Bronchial epithelial cell (primary cell): ENCODE measurements at regions not wholly inside any gene's neighbourhood (a gene's known extent, or its start where the extent isn't known, plus 50 kb on each side); places are given as distances from the start of the nearest gene placed in this dataset.

ENCODE experiments used
- DNase-seq: peaks from one replicate; pipeline ENCODE4 v3.0.0-alpha.2; 2010; ENCODE audit warnings: low read depth
- FAIRE-seq: peaks from 2 replicates; lab custom pipeline; 2011; peaks lifted over from hg19 to GRCh38; lab: Jason Lieb, UNC
- H3K27me3 ChIP-seq: 2 replicates; pipeline ENCODE4 v1.5.1; 2011; ENCODE audit warnings: low read length; ENCODE audit not compliant: control insufficient read depth, insufficient read depth
- H3K36me3 ChIP-seq: 2 replicates; pipeline ENCODE4 v1.5.1; 2011; ENCODE audit warnings: low read length; ENCODE audit not compliant: control insufficient read depth, insufficient read depth
- H3K4me3 ChIP-seq: 2 replicates; pipeline ENCODE4 v1.5.1; 2011; ENCODE audit warnings: mild to moderate bottlenecking, low read depth, low read length, control low read depth
- CTCF ChIP-seq: IDR thresholded peaks from 2 replicates; pipeline ENCODE4 v1.5.1; 2011; ENCODE audit warnings: mild to moderate bottlenecking, moderate library complexity, low read length, control low read depth, inconsistent platforms; ENCODE audit not compliant: insufficient read depth, severe bottlenecking

GRCh38 chr10:83432261-83433045 lies 706.9 kb upstream of the GHITM start:
- Histone ChIP-seq H3K27me3 (no peaks in the 10 kb centered on the region), H3K4me3 (no peak overlapping the region), H3K36me3 (no peaks in the 10 kb centered on the region)
- peak; percentile 36 for FAIRE-seq
- DNase-seq, result no peak
- TF ChIP-seq CTCF, result no peak

GRCh38 chr10:83433705-83434104 lies 705.6 kb upstream of the GHITM start:
- Histone ChIP-seq H3K36me3 (no peaks in the 10 kb centered on the region), H3K27me3 (no peaks in the 10 kb centered on the region), H3K4me3 (no peak overlapping the region)
- DNase-seq (no peak), FAIRE-seq (no peak)
- no peak for TF ChIP-seq CTCF

DNA sequence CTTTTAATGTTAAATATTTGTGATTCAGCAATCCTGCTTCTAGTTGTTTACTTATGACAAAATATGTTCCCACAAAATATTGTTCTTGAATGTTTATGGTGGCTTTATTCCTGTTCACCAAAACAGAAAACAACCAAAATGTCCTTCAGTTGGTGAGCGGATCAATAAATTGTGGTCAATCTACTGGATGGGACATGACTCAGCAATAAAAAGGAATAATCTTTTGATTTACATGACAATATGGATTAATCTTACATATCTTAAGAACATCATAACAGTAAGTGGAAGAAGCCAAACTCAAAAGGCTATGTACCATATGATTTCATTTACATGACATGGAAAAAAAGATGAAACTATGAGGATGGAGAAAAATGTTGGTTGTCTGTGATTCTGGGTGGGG lies 691.3 kb upstream of the GHITM start:
- no peak overlapping the region for H3K4me3 ChIP-seq
- DNase-seq (no peak), FAIRE-seq (no peak)
- no peak for TF ChIP-seq CTCF
- H3K27me3 ChIP-seq, result no peaks in the 10 kb centered on the region
- no peaks in the 10 kb centered on the region for H3K36me3 ChIP-seq

DNA sequence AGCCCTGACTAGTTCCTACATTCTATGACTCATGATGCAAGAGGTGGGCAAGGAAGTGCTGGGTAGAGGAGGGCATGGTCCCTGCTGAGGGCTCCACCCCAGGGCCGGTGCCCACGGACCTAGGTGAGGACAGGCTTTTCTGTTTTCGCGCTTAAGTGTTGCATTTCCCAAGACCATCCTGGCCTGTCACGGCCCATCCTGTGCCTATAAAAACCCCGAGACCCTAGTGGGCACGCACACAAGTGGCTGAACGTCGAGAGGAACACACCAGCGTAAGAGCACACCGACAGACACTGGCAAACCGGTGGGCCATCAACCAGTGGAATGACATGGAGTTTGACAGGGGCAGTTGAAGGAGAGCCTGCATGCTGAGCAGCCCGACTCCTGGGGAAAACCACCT lies 680.7 kb upstream of the GHITM start:
- Histone ChIP-seq H3K36me3 (no peaks in the 10 kb centered on the region), H3K27me3 (no peaks in the 10 kb centered on the region), H3K4me3 (no peak overlapping the region)
- TF ChIP-seq CTCF, result no peak
- DNase-seq (no peak), FAIRE-seq (no peak)

DNA sequence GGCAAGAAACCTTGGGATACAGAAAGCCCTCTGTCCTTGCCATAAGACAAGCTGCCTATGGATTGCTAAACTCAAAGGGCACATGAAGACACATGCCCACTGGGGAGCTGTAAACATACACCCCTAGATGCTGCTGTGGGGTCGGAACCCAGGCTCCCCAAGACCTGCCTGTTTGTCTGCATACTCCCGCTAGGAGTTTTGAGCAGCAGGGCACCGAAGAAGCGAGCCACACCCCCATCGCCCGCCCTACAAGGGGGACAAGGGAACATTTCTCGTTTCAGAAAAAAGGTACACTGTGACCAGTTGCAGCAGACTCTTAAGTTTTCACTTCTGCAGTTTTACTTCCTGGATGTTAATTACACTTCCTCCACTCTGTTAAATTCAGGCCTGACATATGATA lies 680.2 kb upstream of the GHITM start:
- Histone ChIP-seq H3K36me3 (no peaks in the 10 kb centered on the region), H3K27me3 (no peaks in the 10 kb centered on the region), H3K4me3 (no peak overlapping the region)
- FAIRE-seq (no peak), DNase-seq (no peak)
- TF ChIP-seq CTCF, result no peak

- Histone ChIP-seq H3K27me3 (no peaks in the 10 kb centered on the region), H3K36me3 (no peaks in the 10 kb centered on the region), H3K4me3 (no peak overlapping the region)
- DNase-seq (no peak), FAIRE-seq (no peak)
- no peak for TF ChIP-seq CTCF
These were observed 669.5 kb upstream of the GHITM start for GRCh38 chr10:83469728-83470331.
